Thyroid gland (tissue), 4 donors: ENCODE measurements at regions not wholly inside any gene's neighbourhood (a gene's known extent, or its start where the extent isn't known, plus 50 kb on each side); places are given as distances from the start of the nearest gene placed in this dataset.

Source experiments
- POLR2A ChIP-seq, 2 donors: fragments of 450-650 bp; IDR thresholded peaks; one replicate each; pipeline ENCODE4 v1.6.1; 2017; ENCODE audit warnings: antibody characterized with exemption in 2 of 2, mild to moderate bottlenecking in 2 of 2, moderate library complexity in 1 of 2
- TF ChIP-seq, protein P1 (sequence below), 6 experiments: fragments of 200-600 bp in 3 of 6; fragments of 450-650 bp in 3 of 6; sonication (generic) in 3 of 6; IDR thresholded peaks; one replicate each; pipeline ENCODE4 v1.5.1; 2016 to 2019; ENCODE audit warnings: antibody characterized with exemption in 6 of 6, mild to moderate bottlenecking in 2 of 6, inconsistent platforms in 1 of 6, moderate library complexity in 1 of 6

DNA sequence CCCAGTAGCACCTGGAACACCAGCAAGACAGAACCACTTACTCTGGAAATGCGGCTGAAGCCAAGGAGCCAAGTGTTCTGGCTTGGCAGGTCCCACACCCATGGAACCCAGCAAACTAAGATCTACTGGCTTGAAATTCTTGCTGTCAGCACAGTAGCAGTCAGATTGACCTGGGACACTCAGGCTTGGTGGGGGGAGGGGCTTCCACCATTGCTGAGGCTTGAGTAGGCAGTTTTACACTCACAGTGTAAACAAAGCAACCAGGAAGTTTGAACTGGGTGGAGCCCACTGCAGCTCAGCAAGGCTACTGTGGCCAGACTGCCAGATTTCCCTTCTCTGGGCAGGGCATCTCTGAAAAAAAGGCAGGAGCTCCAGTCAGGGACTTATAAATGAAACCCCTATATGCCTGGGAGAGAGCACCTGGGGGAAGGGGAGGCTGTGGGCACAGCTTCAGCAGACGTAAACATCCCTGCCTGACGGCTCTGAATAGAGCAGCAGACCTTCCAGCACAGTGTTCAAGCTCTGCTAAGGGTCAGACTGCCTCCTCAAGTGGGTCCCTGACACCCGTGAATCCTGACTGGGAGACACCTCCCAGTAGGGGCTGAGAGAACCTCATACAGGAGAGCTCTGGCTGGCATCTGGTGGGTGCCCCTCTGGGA, 121.2 kb downstream of the MTERF1 start:
- TF ChIP-seq POLR2A (IDR thresholded peaks at IDR 0.05) = no peak
- TF ChIP-seq, protein P1, sequence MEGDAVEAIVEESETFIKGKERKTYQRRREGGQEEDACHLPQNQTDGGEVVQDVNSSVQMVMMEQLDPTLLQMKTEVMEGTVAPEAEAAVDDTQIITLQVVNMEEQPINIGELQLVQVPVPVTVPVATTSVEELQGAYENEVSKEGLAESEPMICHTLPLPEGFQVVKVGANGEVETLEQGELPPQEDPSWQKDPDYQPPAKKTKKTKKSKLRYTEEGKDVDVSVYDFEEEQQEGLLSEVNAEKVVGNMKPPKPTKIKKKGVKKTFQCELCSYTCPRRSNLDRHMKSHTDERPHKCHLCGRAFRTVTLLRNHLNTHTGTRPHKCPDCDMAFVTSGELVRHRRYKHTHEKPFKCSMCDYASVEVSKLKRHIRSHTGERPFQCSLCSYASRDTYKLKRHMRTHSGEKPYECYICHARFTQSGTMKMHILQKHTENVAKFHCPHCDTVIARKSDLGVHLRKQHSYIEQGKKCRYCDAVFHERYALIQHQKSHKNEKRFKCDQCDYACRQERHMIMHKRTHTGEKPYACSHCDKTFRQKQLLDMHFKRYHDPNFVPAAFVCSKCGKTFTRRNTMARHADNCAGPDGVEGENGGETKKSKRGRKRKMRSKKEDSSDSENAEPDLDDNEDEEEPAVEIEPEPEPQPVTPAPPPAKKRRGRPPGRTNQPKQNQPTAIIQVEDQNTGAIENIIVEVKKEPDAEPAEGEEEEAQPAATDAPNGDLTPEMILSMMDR (IDR thresholded peaks at IDR 0.05) = no peak
